Keratinocyte (primary cell): ENCODE measurements at regions not wholly inside any gene's neighbourhood (a gene's known extent, or its start where the extent isn't known, plus 50 kb on each side); places are given as distances from the start of the nearest gene placed in this dataset.
"Not testable (repeated sequence)": the region's sequence is repeated elsewhere in the genome, so short reads cannot be mapped to it uniquely, and the experiment has no call there.

Experiments
- DNase-seq: peaks from one replicate; pipeline ENCODE4 v3.0.0-alpha.2; 2011; ENCODE audit warnings: low read depth, missing footprints, low spot score
- FAIRE-seq: peaks from 2 replicates; lab custom pipeline; 2011; peaks lifted over from hg19 to GRCh38; lab: Jason Lieb, UNC
- H2AFZ ChIP-seq: 2 replicates; pipeline ENCODE4 v1.6.0; 2012; ENCODE audit warnings: low read length, control low read depth, inconsistent platforms; ENCODE audit not compliant: control insufficient read depth
- H3K27ac ChIP-seq: 2 replicates; pipeline ENCODE4 v1.5.1; 2011; ENCODE audit warnings: low read length; ENCODE audit not compliant: control insufficient read depth, insufficient read depth
- H3K27me3 ChIP-seq: 3 replicates; pipeline ENCODE4 v1.6.0; 2011; ENCODE audit warnings: low read length; ENCODE audit not compliant: control insufficient read depth, insufficient read depth; ENCODE audit errors: extremely low read depth
- H3K36me3 ChIP-seq, 2 experiments: 2 replicates in 1 of 2; 3 replicates in 1 of 2; pipeline ENCODE4 v1.5.1; 2011; ENCODE audit warnings: low read length in 2 of 2, mild to moderate bottlenecking in 1 of 2; ENCODE audit not compliant: control insufficient read depth in 2 of 2, insufficient read depth in 2 of 2; ENCODE audit errors: extremely low read depth in 1 of 2
- H3K4me1 ChIP-seq: 3 replicates; pipeline ENCODE4 v1.5.1; 2011; ENCODE audit warnings: low read length; ENCODE audit not compliant: control insufficient read depth, insufficient read depth; ENCODE audit errors: extremely low read depth
- H3K4me2 ChIP-seq: 3 replicates; pipeline ENCODE4 v1.6.0; 2011; ENCODE audit warnings: low read depth, low read length; ENCODE audit not compliant: control insufficient read depth, insufficient read depth; ENCODE audit errors: extremely low read depth
- H3K4me3 ChIP-seq, 3 experiments: fragments of 200-600 bp in 1 of 3; sonication (generic) in 1 of 3; 2 replicates in 2 of 3; 3 replicates in 1 of 3; pipeline ENCODE4 v1.5.1; 2011 to 2016; ENCODE audit warnings: low read length in 3 of 3, mild to moderate bottlenecking in 3 of 3, control low read depth in 2 of 3, inconsistent platforms in 1 of 3, low read depth in 1 of 3, mixed read lengths in 1 of 3, mixed run types in 1 of 3, moderate library complexity in 1 of 3; ENCODE audit not compliant: control insufficient read depth in 2 of 3, insufficient read depth in 2 of 3; ENCODE audit errors: extremely low read depth in 1 of 3
- H3K79me2 ChIP-seq: 2 replicates; pipeline ENCODE4 v1.6.0; 2012; ENCODE audit warnings: low read length; ENCODE audit not compliant: control insufficient read depth, insufficient read depth
- H3K9ac ChIP-seq: 3 replicates; pipeline ENCODE4 v1.6.0; 2011; ENCODE audit warnings: low read length; ENCODE audit not compliant: control insufficient read depth, insufficient read depth; ENCODE audit errors: extremely low read depth
- H3K9me1 ChIP-seq: 3 replicates; pipeline ENCODE4 v1.6.0; 2011; ENCODE audit warnings: low read length; ENCODE audit not compliant: control insufficient read depth, insufficient read depth; ENCODE audit errors: extremely low read depth
- H3K9me3 ChIP-seq: 2 replicates; pipeline ENCODE4 v1.5.1; 2012; ENCODE audit warnings: low read depth, low read length; ENCODE audit not compliant: control insufficient read depth
- H4K20me1 ChIP-seq: 3 replicates; pipeline ENCODE4 v1.6.0; 2011; ENCODE audit warnings: low read length; ENCODE audit not compliant: control insufficient read depth, insufficient read depth; ENCODE audit errors: extremely low read depth
- EZH2 ChIP-seq: IDR thresholded peaks from one replicate; pipeline ENCODE4 v1.6.1; 2012; ENCODE audit warnings: inconsistent platforms, mild to moderate bottlenecking, low read length, moderate library complexity
- dilution Hi-C: fragments of 300-500 bp; cut with MboI; formaldehyde crosslinking; loops from one replicate; pipeline ENCODE4 v1.7.0; 2020; ENCODE audit warnings: low sequenced_read_pairs; ENCODE audit not compliant: extremely low pct_ligation_motif_present
- TF ChIP-seq, protein P1 (sequence below), 3 experiments: IDR thresholded peaks in 1 of 3; conservative IDR thresholded peaks in 1 of 3; optimal IDR thresholded peaks in 1 of 3; 2 replicates in 2 of 3; 3 replicates in 1 of 3; pipeline versions ENCODE3 to v1.5.1; 2011; ENCODE audit warnings: low read length in 3 of 3, mild to moderate bottlenecking in 3 of 3, moderate library complexity in 2 of 3, control low read depth in 1 of 3, inconsistent platforms in 1 of 3; ENCODE audit not compliant: insufficient read depth in 2 of 3; ENCODE audit errors: extremely low read depth in 1 of 3

DNA sequence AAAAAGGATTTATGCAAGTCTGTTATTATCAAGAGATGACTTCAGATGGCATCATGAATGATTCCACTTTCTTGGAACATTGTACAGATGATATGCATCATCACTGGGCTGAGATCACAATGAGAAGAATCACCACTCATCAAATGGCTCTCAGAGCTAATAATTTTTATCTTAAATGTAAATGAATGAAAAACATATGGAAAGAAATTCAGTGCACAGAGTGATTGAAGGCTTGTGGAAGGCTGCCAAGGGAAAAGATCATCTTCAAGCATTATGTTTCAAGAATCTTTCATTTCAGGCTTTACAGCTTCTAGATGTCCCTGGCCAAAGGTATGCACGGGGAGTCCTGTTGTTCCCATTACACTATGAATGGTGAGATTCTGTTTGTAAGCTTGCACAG lies 955.7 kb downstream of the TTLL7 start:
- Histone ChIP-seq H3K4me3 (no peak overlapping the region), H3K4me1 (no peaks in the 10 kb centered on the region), H3K9ac (no peak overlapping the region), H3K9me3 (no peaks in the 10 kb centered on the region), H3K27ac (no peak overlapping the region), H2AFZ (no peak overlapping the region), H3K4me2 (no peak overlapping the region), H3K27me3 (no peaks in the 10 kb centered on the region), H3K79me2 (no peaks in the 10 kb centered on the region), H3K9me1 (no peaks in the 10 kb centered on the region), H3K36me3 (no peaks in the 10 kb centered on the region), H4K20me1 (no peaks in the 10 kb centered on the region)
- DNase-seq = no peak
- dilution Hi-C loops = no loop called here
- no peak for FAIRE-seq
- no peak for TF ChIP-seq EZH2
- TF ChIP-seq, protein P1, sequence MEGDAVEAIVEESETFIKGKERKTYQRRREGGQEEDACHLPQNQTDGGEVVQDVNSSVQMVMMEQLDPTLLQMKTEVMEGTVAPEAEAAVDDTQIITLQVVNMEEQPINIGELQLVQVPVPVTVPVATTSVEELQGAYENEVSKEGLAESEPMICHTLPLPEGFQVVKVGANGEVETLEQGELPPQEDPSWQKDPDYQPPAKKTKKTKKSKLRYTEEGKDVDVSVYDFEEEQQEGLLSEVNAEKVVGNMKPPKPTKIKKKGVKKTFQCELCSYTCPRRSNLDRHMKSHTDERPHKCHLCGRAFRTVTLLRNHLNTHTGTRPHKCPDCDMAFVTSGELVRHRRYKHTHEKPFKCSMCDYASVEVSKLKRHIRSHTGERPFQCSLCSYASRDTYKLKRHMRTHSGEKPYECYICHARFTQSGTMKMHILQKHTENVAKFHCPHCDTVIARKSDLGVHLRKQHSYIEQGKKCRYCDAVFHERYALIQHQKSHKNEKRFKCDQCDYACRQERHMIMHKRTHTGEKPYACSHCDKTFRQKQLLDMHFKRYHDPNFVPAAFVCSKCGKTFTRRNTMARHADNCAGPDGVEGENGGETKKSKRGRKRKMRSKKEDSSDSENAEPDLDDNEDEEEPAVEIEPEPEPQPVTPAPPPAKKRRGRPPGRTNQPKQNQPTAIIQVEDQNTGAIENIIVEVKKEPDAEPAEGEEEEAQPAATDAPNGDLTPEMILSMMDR (optimal IDR thresholded peaks at IDR 0.05 in 1 of 3, IDR thresholded peaks at IDR 0.05 in 1 of 3, conservative IDR thresholded peaks at IDR 0.05 in 1 of 3; ENCODE audit: extremely low read depth in 1 of 3, insufficient read depth in 2 of 3, low read length in 3 of 3) = no peak

- H3K79me2 ChIP-seq, DNase-seq, FAIRE-seq, H3K36me3 ChIP-seq, H3K4me1 ChIP-seq, H2AFZ ChIP-seq, H3K9ac ChIP-seq, H3K9me1 ChIP-seq, H3K9me3 ChIP-seq, dilution Hi-C loops, H4K20me1 ChIP-seq, H3K27me3 ChIP-seq, H3K4me3 ChIP-seq, H3K4me2 ChIP-seq, H3K27ac ChIP-seq: not testable (repeated sequence)
These were observed 959.8 kb downstream of the TTLL7 start for GRCh38 chr1:83039091-83039490.

GRCh38 chr1:83034851-83035250 lies 964.1 kb downstream of the TTLL7 start:
- Histone ChIP-seq H4K20me1 (no peaks in the 10 kb centered on the region), H3K27ac (no peak overlapping the region), H3K27me3 (no peaks in the 10 kb centered on the region), H3K4me1 (peaks cover 10% of the 10 kb centered on the region), H3K9ac (no peak overlapping the region), H3K36me3 (no peaks in the 10 kb centered on the region), H3K4me3 (no peak overlapping the region), H2AFZ (no peak overlapping the region), H3K9me3 (no peaks in the 10 kb centered on the region), H3K79me2 (no peaks in the 10 kb centered on the region), H3K4me2 (no peak overlapping the region), H3K9me1 (no peaks in the 10 kb centered on the region)
- dilution Hi-C loops = no loop called here
- FAIRE-seq (no peak), DNase-seq (no peak)
- TF ChIP-seq EZH2 = no peak
- TF ChIP-seq, protein P1 (optimal IDR thresholded peaks at IDR 0.05 in 1 of 3, IDR thresholded peaks at IDR 0.05 in 1 of 3, conservative IDR thresholded peaks at IDR 0.05 in 1 of 3; ENCODE audit: extremely low read depth in 1 of 3, insufficient read depth in 2 of 3, low read length in 3 of 3) = no peak
